ENCODE measurements at regions not wholly inside any gene's neighbourhood (a gene's known extent, or its start where the extent isn't known, plus 50 kb on each side); places are given as distances from the start of the nearest gene placed in this dataset.

DNA sequence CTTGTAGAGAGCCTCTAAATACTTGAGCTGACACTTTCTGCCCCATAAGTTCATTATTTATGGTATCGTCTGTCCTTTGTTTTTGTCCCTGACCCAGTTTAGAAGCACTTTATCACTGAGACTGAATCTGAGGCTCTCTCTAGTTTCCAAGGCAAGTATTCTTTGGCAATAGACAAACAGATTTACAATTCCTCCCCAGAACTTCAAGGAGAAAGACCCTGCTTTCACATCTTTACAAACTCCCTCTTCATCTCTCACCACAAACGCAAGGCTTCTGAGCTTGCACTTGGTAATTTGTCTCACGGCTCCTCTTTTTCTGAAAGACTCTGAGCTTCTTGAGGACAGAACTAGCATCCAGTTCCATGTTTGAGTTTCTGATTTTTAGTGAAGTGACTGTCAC is 49.8 kb upstream of the PARP11 start:
- intact Hi-C loops (cut with micrococcal nuclease; ENCODE audit: unreplicated experiment): no loop called here
- BruUV-seq (replicated peaks): no TSS peak
- Histone ChIP-seq H3K4me3 (ENCODE audit: low read depth in 2 of 2, low read length in 2 of 2) (no peak overlapping the region), H3K36me3 (ENCODE audit: control insufficient read depth, insufficient read depth, low read length) (no peaks in the 10 kb centered on the region), H3K9me3 (ENCODE audit: control insufficient read depth, insufficient read depth, low read depth, low read length) (no peaks in the 10 kb centered on the region), H3K4me1 (ENCODE audit: control insufficient read depth, insufficient read depth, low read length) (no peaks in the 10 kb centered on the region), H3K27me3 (ENCODE audit: control insufficient read depth, insufficient read depth, low read length) (peaks cover 15% of the 10 kb centered on the region), H3K27ac (ENCODE audit: low read length) (no peak overlapping the region)
- in situ Hi-C loops (cut with HindIII; ENCODE audit: low pct_unique_long_range_greater_than_20kb, low sequenced_read_pairs): no loop called here
- DNase-seq (ENCODE audit: low read depth, low spot score) (no peak), ATAC-seq (no peak)
- TF ChIP-seq POLR2AphosphoS5 (IDR thresholded peaks at IDR 0.05; ENCODE audit: low read depth, low read length): no peak
- TF ChIP-seq, protein P1, sequence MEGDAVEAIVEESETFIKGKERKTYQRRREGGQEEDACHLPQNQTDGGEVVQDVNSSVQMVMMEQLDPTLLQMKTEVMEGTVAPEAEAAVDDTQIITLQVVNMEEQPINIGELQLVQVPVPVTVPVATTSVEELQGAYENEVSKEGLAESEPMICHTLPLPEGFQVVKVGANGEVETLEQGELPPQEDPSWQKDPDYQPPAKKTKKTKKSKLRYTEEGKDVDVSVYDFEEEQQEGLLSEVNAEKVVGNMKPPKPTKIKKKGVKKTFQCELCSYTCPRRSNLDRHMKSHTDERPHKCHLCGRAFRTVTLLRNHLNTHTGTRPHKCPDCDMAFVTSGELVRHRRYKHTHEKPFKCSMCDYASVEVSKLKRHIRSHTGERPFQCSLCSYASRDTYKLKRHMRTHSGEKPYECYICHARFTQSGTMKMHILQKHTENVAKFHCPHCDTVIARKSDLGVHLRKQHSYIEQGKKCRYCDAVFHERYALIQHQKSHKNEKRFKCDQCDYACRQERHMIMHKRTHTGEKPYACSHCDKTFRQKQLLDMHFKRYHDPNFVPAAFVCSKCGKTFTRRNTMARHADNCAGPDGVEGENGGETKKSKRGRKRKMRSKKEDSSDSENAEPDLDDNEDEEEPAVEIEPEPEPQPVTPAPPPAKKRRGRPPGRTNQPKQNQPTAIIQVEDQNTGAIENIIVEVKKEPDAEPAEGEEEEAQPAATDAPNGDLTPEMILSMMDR (IDR thresholded peaks at IDR 0.05): no peak
- TF ChIP-seq TCF7L2 (IDR thresholded peaks at IDR 0.05; ENCODE audit: low read depth, low read length): no peak
- no peak for TF ChIP-seq REST (IDR thresholded peaks at IDR 0.05; ENCODE audit: insufficient read depth in 1 of 2, low read depth in 2 of 2, low read length in 1 of 2)
- TF ChIP-seq SIN3A (IDR thresholded peaks at IDR 0.05; ENCODE audit: borderline replicate concordance, insufficient read depth, low read depth, low read length): no peak
- CTCF ChIA-PET: no interaction called here
- POLR2A ChIA-PET: no interaction called here
